Chondrocyte (in vitro differentiated cells): ENCODE measurements at regions not wholly inside any gene's neighbourhood (a gene's known extent, or its start where the extent isn't known, plus 50 kb on each side); places are given as distances from the start of the nearest gene placed in this dataset.

ENCODE experiments used
- DNase-seq: peaks from one replicate; pipeline ENCODE4 v3.0.0; 2021; ENCODE audit warnings: mixed read lengths, low spot score
- H3K27ac Mint-ChIP-seq: one replicate; pipeline ENCODE4 v1.8.0; 2021; ENCODE audit warnings: mild to moderate bottlenecking, moderate library complexity, mixed read lengths; ENCODE audit not compliant: unreplicated experiment
- H3K27me3 Mint-ChIP-seq: 2 replicates; pipeline ENCODE4 v1.8.0; 2021; ENCODE audit warnings: low read depth, mixed read lengths
- H3K36me3 Mint-ChIP-seq: 2 replicates; pipeline ENCODE4 v1.8.0; 2021; ENCODE audit warnings: low read depth, mixed read lengths
- H3K4me1 Mint-ChIP-seq: 2 replicates; pipeline ENCODE4 v1.8.0; 2021; ENCODE audit warnings: low read depth, mild to moderate bottlenecking, mixed read lengths
- H3K4me3 Mint-ChIP-seq: one replicate; pipeline ENCODE4 v1.8.0; 2021; ENCODE audit warnings: mild to moderate bottlenecking, moderate library complexity, mixed read lengths; ENCODE audit not compliant: unreplicated experiment
- H3K9me3 Mint-ChIP-seq: 2 replicates; pipeline ENCODE4 v1.8.0; 2021; ENCODE audit warnings: low read depth, mixed read lengths
- TF ChIP-seq, protein P1 (sequence below): fragments of 200-600 bp; sonication (generic); IDR thresholded peaks from 2 replicates; pipeline ENCODE4 v1.5.0; 2021; ENCODE audit warnings: antibody characterized with exemption, mild to moderate bottlenecking, moderate library complexity

DNA sequence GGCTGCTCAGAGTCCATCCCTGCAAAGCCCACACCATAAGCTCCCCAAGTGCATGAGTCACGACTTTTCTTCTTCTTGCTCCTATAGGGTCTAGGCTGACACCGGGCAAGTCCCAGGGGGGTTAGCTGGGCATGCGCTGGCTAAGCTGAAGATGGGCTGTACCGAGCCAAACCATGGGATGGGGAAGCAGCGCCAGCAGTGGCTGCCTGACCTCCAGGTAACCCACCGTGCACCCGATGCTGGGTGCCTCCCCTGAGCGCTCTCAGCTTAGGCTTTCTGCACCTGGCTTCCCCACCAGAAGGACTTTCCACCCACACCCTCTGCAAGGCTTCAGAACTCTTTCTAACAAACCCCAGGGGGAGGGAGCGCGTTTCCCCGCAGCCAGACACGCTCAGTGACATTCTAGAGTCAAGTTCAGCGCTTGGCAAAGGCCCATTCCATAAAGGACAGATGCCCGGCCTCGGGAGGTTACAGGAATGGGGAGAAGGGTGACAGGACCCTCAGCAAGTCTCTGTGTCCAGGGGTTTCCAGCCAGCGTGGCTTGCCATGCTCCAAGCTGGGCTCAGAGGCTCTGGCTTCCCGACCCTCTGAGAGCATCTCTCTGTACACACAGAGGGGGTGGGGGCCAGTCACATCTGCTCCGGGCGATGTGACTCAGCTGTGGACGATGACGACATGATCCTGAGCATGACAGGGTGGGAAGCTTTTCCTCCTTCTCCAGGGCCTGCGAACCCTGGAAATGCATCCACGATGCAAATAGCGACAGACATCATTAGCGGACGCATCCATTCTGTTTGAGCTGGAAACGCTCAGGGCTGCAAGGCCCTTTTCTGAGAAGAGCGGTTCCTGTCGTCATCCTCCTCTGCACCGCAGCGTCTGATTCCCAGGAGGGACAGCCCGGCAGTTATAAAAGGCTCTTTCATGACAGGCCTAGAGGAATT, 107.8 kb downstream of the SIK1 start:
- peak overlapping the region; percentile 81 for H3K27ac Mint-ChIP-seq
- H3K9me3 Mint-ChIP-seq, result peaks cover 4% of the 10 kb centered on the region
- no peaks in the 10 kb centered on the region for H3K27me3 Mint-ChIP-seq
- DNase-seq, result no peak
- H3K4me1 Mint-ChIP-seq, result peaks cover 36% of the 10 kb centered on the region
- H3K36me3 Mint-ChIP-seq, result peaks cover 2% of the 10 kb centered on the region
- H3K4me3 Mint-ChIP-seq, result no peak overlapping the region
- TF ChIP-seq, protein P1, sequence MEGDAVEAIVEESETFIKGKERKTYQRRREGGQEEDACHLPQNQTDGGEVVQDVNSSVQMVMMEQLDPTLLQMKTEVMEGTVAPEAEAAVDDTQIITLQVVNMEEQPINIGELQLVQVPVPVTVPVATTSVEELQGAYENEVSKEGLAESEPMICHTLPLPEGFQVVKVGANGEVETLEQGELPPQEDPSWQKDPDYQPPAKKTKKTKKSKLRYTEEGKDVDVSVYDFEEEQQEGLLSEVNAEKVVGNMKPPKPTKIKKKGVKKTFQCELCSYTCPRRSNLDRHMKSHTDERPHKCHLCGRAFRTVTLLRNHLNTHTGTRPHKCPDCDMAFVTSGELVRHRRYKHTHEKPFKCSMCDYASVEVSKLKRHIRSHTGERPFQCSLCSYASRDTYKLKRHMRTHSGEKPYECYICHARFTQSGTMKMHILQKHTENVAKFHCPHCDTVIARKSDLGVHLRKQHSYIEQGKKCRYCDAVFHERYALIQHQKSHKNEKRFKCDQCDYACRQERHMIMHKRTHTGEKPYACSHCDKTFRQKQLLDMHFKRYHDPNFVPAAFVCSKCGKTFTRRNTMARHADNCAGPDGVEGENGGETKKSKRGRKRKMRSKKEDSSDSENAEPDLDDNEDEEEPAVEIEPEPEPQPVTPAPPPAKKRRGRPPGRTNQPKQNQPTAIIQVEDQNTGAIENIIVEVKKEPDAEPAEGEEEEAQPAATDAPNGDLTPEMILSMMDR, result no peak

DNA sequence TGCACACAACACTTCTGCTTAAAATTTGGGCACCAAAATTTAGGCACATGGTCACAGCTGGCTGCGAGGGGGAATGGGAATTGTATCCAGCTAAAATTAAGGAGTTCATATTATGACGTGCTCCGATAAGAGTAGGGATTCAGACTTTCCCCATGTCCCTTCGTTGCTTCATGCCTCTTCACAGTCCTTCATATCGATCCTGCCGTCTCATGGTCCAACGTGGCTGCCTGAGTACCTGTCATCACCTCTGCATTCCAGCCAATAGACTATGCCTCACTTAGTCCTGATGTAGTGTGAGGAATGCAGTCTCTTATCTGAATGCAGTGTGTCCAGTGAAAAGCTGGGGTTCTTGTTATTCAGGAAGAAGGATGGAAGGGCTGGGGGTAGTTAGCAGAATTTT, 108.6 kb downstream of the SIK1 start:
- H3K4me1 Mint-ChIP-seq, result peaks cover 33% of the 10 kb centered on the region
- peaks cover 4% of the 10 kb centered on the region for H3K9me3 Mint-ChIP-seq
- no peaks in the 10 kb centered on the region for H3K27me3 Mint-ChIP-seq
- H3K4me3 Mint-ChIP-seq, result no peak overlapping the region
- TF ChIP-seq, protein P1, result no peak
- no peak for DNase-seq
- peaks cover 2% of the 10 kb centered on the region for H3K36me3 Mint-ChIP-seq
- H3K27ac Mint-ChIP-seq, result no peak overlapping the region

DNA sequence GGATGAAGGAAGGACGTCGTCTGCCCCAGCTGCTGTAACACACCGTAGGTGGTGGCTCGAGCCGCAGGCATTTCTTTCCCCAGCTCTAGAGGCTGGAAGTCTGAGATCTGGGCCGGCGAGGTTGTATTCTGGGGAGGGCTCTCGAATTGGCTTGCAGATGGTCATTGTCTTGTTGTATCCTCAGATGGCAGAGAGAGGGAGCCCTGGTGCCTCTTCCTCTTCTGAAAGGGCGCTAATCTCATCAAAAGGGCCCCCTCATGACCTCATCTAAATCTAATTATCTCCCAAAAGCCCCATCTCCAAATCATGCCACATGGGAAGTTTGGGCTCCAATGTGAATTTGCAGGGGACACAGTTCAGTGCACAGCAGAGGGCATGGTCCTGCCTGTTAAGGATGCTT, 109.0 kb downstream of the SIK1 start:
- Mint-ChIP-seq H3K9me3 (peaks cover 4% of the 10 kb centered on the region), H3K27me3 (no peaks in the 10 kb centered on the region), H3K36me3 (peaks cover 2% of the 10 kb centered on the region), H3K4me3 (no peak overlapping the region), H3K27ac (no peak overlapping the region), H3K4me1 (peaks cover 33% of the 10 kb centered on the region)
- no peak for DNase-seq
- TF ChIP-seq, protein P1, result no peak

DNA sequence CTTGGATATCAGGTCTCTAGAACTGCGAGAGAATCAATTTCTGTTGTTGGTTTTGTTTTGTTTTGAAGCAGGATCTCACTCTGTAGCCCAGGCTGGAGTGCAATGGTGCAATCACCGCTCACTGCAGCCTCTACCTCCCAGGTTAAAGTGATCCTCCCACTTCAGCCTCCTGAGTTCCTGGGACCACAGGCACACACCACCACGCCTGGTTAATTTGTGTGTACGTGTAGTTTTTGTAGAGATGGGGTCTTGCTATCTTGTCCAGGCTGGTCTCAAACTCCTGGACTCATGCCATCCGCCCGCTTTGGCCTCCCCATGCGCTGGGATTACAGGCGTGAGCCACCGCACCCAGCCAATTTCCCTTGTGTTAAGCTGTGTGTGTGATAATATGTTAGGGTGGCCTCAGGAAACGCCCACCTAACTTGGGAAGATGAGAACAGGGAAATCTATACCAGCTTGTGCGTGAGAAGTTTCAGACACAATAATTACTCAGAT, 109.6 kb downstream of the SIK1 start:
- Mint-ChIP-seq H3K27ac (no peak overlapping the region), H3K4me1 (peaks cover 34% of the 10 kb centered on the region), H3K4me3 (no peak overlapping the region), H3K9me3 (peaks cover 4% of the 10 kb centered on the region), H3K36me3 (peaks cover 2% of the 10 kb centered on the region), H3K27me3 (no peaks in the 10 kb centered on the region)
- TF ChIP-seq, protein P1, result no peak
- no peak for DNase-seq

DNA sequence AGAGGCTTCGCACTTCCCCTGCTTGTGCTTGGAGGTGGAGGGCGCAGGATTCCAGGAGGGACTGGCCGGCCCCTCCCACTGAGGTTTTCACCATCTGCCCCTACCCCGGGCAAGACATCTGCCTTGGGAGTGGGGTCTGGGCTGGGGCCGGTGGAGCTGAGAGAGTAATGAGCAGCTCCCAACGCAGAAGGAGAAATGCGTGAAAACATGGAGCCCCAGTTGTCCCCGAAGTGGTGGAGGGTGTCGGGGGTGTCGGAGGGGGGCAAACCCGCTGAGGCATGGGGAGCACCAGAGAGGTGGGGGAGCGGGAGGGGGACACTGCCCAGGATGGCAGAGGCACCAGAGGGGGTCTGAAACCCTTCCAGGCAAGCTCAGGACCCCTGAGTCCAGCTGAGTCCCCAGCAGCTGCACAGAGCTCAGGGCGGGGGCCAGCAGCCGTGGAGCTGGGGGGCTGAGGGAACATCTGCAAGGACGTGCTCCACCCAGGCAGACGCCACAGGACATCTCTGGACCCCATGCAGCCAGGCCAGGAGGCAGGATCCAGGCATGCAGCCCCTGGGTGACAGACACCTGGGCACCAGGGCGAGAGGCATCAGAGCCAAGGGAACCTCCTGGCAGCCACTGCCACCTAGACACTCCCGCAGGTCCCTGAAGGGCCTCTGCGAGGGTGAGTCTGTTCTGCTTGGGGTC, 110.6 kb downstream of the SIK1 start:
- no peak for DNase-seq
- TF ChIP-seq, protein P1, result no peak
- H3K9me3 Mint-ChIP-seq, result peaks cover 4% of the 10 kb centered on the region
- H3K36me3 Mint-ChIP-seq, result peaks cover 2% of the 10 kb centered on the region
- no peak overlapping the region for H3K27ac Mint-ChIP-seq
- no peak overlapping the region for H3K4me3 Mint-ChIP-seq
- peaks cover 44% of the 10 kb centered on the region for H3K4me1 Mint-ChIP-seq
- no peaks in the 10 kb centered on the region for H3K27me3 Mint-ChIP-seq
